SU-DHL-6 (cell line): ENCODE measurements at regions not wholly inside any gene's neighbourhood (a gene's known extent, or its start where the extent isn't known, plus 50 kb on each side); places are given as distances from the start of the nearest gene placed in this dataset.

Experiments
- H2AFZ ChIP-seq: fragments of 200-600 bp; sonication (generic); 2 replicates; pipeline ENCODE4 v1.6.1; 2014; ENCODE audit warnings: low read depth, mild to moderate bottlenecking, moderate library complexity, mixed read lengths, antibody characterized with exemption, low read length; ENCODE audit not compliant: severe bottlenecking
- H3F3A ChIP-seq: fragments of 200-600 bp; shearing (Covaris generic); 2 replicates; pipeline ENCODE4 v1.6.0; 2016; ENCODE audit warnings: antibody characterized with exemption, mild to moderate bottlenecking; ENCODE audit not compliant: insufficient read depth
- H3K27ac ChIP-seq: fragments of 200-600 bp; sonication (generic); 2 replicates; pipeline ENCODE4 v1.5.1; 2016; ENCODE audit warnings: low read depth, mild to moderate bottlenecking, low read length, moderate library complexity, mixed read lengths
- H3K27me3 ChIP-seq: fragments of 200-600 bp; sonication (generic), shearing (Covaris generic); 2 replicates; pipeline ENCODE4 v1.6.0; 2014; ENCODE audit warnings: mild to moderate bottlenecking, low read length
- H3K36me3 ChIP-seq: fragments of 200-600 bp; sonication (generic); 2 replicates; pipeline ENCODE4 v1.6.1; 2014; ENCODE audit warnings: mild to moderate bottlenecking, low read length, mixed read lengths
- H3K4me2 ChIP-seq: fragments of 300-600, 200-600 bp; shearing (Covaris generic), sonication (generic); 2 replicates; pipeline ENCODE4 v1.6.0; 2014; ENCODE audit warnings: low read length, low read depth, mild to moderate bottlenecking; ENCODE audit not compliant: poor library complexity, severe bottlenecking
- H3K4me3 ChIP-seq: fragments of 200-600 bp; sonication (generic); 2 replicates; pipeline ENCODE4 v1.5.1; 2014; ENCODE audit warnings: antibody characterized with exemption, low read length, mild to moderate bottlenecking, mixed read lengths; ENCODE audit not compliant: insufficient read depth, poor library complexity, severe bottlenecking
- H3K79me2 ChIP-seq: fragments of 200-600 bp; sonication (generic); 2 replicates; pipeline ENCODE4 v1.6.1; 2014; ENCODE audit warnings: mild to moderate bottlenecking, low read length, moderate library complexity; ENCODE audit not compliant: insufficient read depth
- H3K9ac ChIP-seq: fragments of 200-600 bp; sonication (generic); 2 replicates; pipeline ENCODE4 v1.7.0; 2014; ENCODE audit warnings: mild to moderate bottlenecking, low read length
- H3K9me2 ChIP-seq: fragments of 200-600 bp; sonication (generic); replicated peaks from 2 replicates; pipeline ENCODE4 v1.6.1; 2014; ENCODE audit warnings: low read length; ENCODE audit not compliant: insufficient read depth
- H3K9me3 ChIP-seq: fragments of 200-600 bp; sonication (generic); 2 replicates; pipeline ENCODE4 v1.6.1; 2014; ENCODE audit warnings: low read length, mixed read lengths; ENCODE audit not compliant: insufficient read depth
- H4K20me1 ChIP-seq: fragments of 200-600 bp; sonication (generic); 2 replicates; pipeline ENCODE4 v1.6.1; 2014; ENCODE audit warnings: low read depth, mild to moderate bottlenecking, antibody characterized with exemption, low read length, moderate library complexity, mixed read lengths
- CTCF ChIP-seq: fragments of 200-600 bp; sonication (generic); IDR thresholded peaks from one replicate; pipeline ENCODE4 v1.5.1; 2017; ENCODE audit warnings: antibody characterized with exemption, mild to moderate bottlenecking, low read length, moderate library complexity; ENCODE audit not compliant: insufficient read depth, poor library complexity, severe bottlenecking
- EZH2phosphoT487 ChIP-seq: fragments of 200-600 bp; sonication (generic), shearing (Covaris generic); conservative IDR thresholded peaks from 2 replicates; pipeline ENCODE4 v1.6.1; 2018; ENCODE audit warnings: mild to moderate bottlenecking, antibody characterized with exemption, low read length, moderate library complexity, mixed read lengths

- Histone ChIP-seq H3K36me3 (no peaks in the 10 kb centered on the region), H3K9ac (no peak overlapping the region)
Observed at GRCh38 chr5:38148021-38148625, 110.2 kb upstream of the EGFLAM start.

GRCh38 chr5:38143384-38143783, 115.0 kb upstream of the EGFLAM start:
- no peak for TF ChIP-seq CTCF
- no peak for TF ChIP-seq EZH2phosphoT487
- Histone ChIP-seq H3K9ac (no peak overlapping the region), H3K9me2 (no peaks in the 10 kb centered on the region), H2AFZ (no peak overlapping the region), H4K20me1 (no peaks in the 10 kb centered on the region), H3K27ac (no peak overlapping the region), H3K27me3 (no peaks in the 10 kb centered on the region), H3F3A (no peaks in the 10 kb centered on the region), H3K79me2 (no peaks in the 10 kb centered on the region), H3K9me3 (no peaks in the 10 kb centered on the region), H3K4me3 (no peak overlapping the region), H3K4me2 (no peak overlapping the region), H3K36me3 (no peaks in the 10 kb centered on the region)

More at GRCh38 chr5:38148021-38148625, 110.2 kb upstream of the EGFLAM start:
- TF ChIP-seq EZH2phosphoT487 = no peak
- no peak for TF ChIP-seq CTCF
- Histone ChIP-seq H3K9me2 (no peaks in the 10 kb centered on the region), H3K79me2 (no peaks in the 10 kb centered on the region), H3K27ac (no peak overlapping the region), H3F3A (no peaks in the 10 kb centered on the region), H2AFZ (no peak overlapping the region), H3K27me3 (no peaks in the 10 kb centered on the region), H3K4me2 (no peak overlapping the region), H3K9me3 (no peaks in the 10 kb centered on the region), H4K20me1 (no peaks in the 10 kb centered on the region), H3K4me3 (no peak overlapping the region)

GRCh38 chr5:38141665-38142064, 116.7 kb upstream of the EGFLAM start:
- no peak overlapping the region for H3K4me3 ChIP-seq
- no peak overlapping the region for H3K4me2 ChIP-seq
- no peaks in the 10 kb centered on the region for H4K20me1 ChIP-seq
- no peaks in the 10 kb centered on the region for H3K9me2 ChIP-seq
- no peaks in the 10 kb centered on the region for H3F3A ChIP-seq
- no peak overlapping the region for H3K9ac ChIP-seq
- TF ChIP-seq EZH2phosphoT487 = no peak
- no peak for TF ChIP-seq CTCF
- no peaks in the 10 kb centered on the region for H3K79me2 ChIP-seq
- no peak overlapping the region for H2AFZ ChIP-seq
- no peaks in the 10 kb centered on the region for H3K9me3 ChIP-seq
- H3K27ac ChIP-seq = no peak overlapping the region
- no peaks in the 10 kb centered on the region for H3K36me3 ChIP-seq
- H3K27me3 ChIP-seq = no peaks in the 10 kb centered on the region
